T-helper 17 cell (primary cell): ENCODE measurements at regions not wholly inside any gene's neighbourhood (a gene's known extent, or its start where the extent isn't known, plus 50 kb on each side); places are given as distances from the start of the nearest gene placed in this dataset.

Experiments
- ATAC-seq: fragments of 150-1000 bp; cut with Tn5 transposase; 2 replicates; pipeline ENCODE4 v1.10.0; 2021; ENCODE audit warnings: mild to moderate bottlenecking, moderate library complexity
- DNase-seq, 3 donors: peaks; one replicate each; pipeline versions ENCODE4 v3.0.0 to v3.0.0-alpha.2; 2020 to 2021
- H3K9me3 ChIP-seq: one replicate; pipeline ENCODE4 v1.7.0; 2013; ENCODE audit warnings: low read length, mild to moderate bottlenecking; ENCODE audit not compliant: control insufficient read depth, poor library complexity, severe bottlenecking
- H3K27ac Mint-ChIP-seq: one replicate; pipeline ENCODE4 v1.8.0; 2022; ENCODE audit warnings: mild to moderate bottlenecking, moderate library complexity, mixed read lengths
- H3K27me3 Mint-ChIP-seq: one replicate; pipeline ENCODE4 v1.8.0; 2022; ENCODE audit warnings: mixed read lengths
- H3K36me3 Mint-ChIP-seq: one replicate; pipeline ENCODE4 v1.8.0; 2022; ENCODE audit warnings: low read depth, mixed read lengths
- H3K4me1 Mint-ChIP-seq: one replicate; pipeline ENCODE4 v1.8.0; 2022; ENCODE audit warnings: mild to moderate bottlenecking, mixed read lengths
- H3K4me3 Mint-ChIP-seq: one replicate; pipeline ENCODE4 v1.8.0; 2022; ENCODE audit warnings: mild to moderate bottlenecking, moderate library complexity, mixed read lengths

DNA sequence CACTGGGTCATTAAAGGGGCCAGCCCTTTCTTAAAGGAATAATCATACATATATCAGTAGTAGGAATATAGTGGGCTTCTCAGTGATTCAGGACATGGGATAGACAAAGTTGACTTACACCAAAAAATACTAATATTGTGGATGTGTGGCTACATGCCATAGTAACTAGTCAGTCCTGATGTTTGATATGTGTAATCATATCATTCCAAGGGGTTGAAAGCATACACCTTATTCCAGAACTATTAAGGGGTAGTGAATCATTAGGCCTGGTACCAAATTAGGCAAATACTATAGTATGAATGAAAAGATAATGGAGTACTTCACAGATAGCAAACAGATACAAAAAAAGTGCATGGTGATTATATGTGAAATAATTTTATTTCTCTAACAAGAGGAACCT lies 814.9 kb upstream of the NRXN1 start:
- no peaks in the 10 kb centered on the region for H3K27me3 Mint-ChIP-seq
- DNase-seq, result no peak
- no peak for ATAC-seq
- no peak overlapping the region for H3K4me3 Mint-ChIP-seq
- no peak overlapping the region for H3K27ac Mint-ChIP-seq
- no peaks in the 10 kb centered on the region for H3K4me1 Mint-ChIP-seq
- H3K36me3 Mint-ChIP-seq, result no peaks in the 10 kb centered on the region
- H3K9me3 ChIP-seq, result no peaks in the 10 kb centered on the region

DNA sequence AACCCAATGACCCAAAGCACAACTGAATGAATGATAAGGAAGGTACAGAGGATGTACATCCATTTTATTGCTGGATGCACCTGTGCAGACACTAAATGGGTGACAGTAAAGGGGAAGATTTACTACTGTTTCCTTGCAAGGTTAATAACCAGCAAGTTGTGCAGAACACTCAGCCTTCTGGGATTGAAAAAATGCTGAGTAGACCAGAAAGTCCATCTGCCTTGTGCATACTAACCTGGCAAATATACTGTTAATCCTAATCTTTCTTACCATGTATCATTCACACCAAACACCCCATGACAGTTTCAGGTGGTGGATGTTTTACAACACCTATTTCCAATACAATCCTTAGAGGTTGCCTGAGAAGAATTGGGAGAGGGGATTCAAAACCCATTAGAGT lies 814.1 kb upstream of the NRXN1 start:
- Mint-ChIP-seq H3K27me3 (no peaks in the 10 kb centered on the region), H3K27ac (no peak overlapping the region), H3K4me1 (no peaks in the 10 kb centered on the region), H3K36me3 (no peaks in the 10 kb centered on the region), H3K4me3 (no peak overlapping the region)
- no peak for ATAC-seq
- no peaks in the 10 kb centered on the region for H3K9me3 ChIP-seq
- DNase-seq, result no peak

DNA sequence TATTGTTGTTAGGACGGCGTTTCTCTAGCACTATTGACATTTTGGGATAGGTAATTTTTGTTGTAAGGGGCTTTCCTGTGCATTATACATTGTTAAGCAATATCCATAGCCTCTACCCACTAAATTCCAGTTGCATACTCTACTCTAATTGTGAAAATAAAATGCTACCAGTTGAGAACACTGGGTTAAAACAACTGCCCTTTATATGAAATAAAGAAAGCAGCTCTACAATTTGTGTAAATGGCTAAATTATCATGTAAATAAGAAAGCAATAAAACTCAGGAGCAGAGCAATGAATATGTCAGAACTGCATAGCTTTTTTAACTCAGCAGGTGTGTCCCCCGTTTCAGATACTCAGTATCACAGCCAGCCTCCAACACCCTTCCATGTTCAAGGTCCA lies 812.7 kb upstream of the NRXN1 start:
- ATAC-seq (no peak), DNase-seq (no peak)
- H3K9me3 ChIP-seq, result no peaks in the 10 kb centered on the region
- H3K27ac Mint-ChIP-seq, result no peak overlapping the region
- no peaks in the 10 kb centered on the region for H3K4me1 Mint-ChIP-seq
- no peak overlapping the region for H3K4me3 Mint-ChIP-seq
- H3K27me3 Mint-ChIP-seq, result no peaks in the 10 kb centered on the region
- H3K36me3 Mint-ChIP-seq, result no peaks in the 10 kb centered on the region

DNA sequence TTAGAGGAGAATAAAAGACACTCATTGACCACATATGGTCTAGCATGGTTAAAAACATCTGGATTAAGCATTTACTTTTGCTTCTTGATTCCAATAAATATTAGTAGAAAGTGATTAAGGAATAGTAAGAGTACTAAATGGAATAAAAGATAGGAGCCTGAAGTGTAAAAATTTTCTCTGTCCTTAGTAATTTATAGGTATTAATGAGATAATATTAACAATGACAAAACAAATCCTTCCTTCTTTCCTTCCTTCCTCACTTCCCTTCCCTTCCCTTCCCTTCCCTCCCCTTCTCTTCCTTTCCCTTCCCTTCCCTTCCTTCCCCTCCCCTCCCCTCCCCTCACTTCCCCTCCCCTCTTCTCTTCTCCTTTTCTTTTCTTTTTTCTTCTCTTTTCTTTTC lies 797.5 kb upstream of the NRXN1 start:
- DNase-seq, result no peak
- Mint-ChIP-seq H3K27ac (no peak overlapping the region), H3K4me3 (no peak overlapping the region), H3K27me3 (no peaks in the 10 kb centered on the region), H3K36me3 (no peaks in the 10 kb centered on the region), H3K4me1 (no peaks in the 10 kb centered on the region)
- no peak for ATAC-seq
- no peaks in the 10 kb centered on the region for H3K9me3 ChIP-seq

DNA sequence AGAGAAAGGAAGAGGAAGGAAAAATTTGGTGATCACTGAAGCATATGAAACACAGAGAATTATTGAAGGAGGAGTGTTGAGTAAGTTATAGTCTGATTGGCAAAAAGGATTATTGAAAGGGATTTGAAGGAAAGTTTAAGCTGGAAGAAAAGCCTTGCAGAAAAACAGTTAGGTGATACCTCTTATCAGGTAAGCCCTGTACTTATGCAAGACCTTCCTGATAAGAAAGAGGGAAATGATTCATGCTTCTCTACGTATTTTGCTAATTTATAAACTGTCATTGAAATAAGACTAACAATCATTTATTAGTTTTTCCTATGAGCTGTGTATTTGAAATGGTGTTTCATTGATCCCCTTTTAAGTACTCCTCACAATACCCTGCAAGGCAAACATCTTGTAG lies 793.9 kb upstream of the NRXN1 start:
- Mint-ChIP-seq H3K27ac (no peak overlapping the region), H3K27me3 (no peaks in the 10 kb centered on the region), H3K36me3 (no peaks in the 10 kb centered on the region), H3K4me3 (no peak overlapping the region), H3K4me1 (no peaks in the 10 kb centered on the region)
- no peak for ATAC-seq
- H3K9me3 ChIP-seq, result no peaks in the 10 kb centered on the region
- DNase-seq, result no peak

DNA sequence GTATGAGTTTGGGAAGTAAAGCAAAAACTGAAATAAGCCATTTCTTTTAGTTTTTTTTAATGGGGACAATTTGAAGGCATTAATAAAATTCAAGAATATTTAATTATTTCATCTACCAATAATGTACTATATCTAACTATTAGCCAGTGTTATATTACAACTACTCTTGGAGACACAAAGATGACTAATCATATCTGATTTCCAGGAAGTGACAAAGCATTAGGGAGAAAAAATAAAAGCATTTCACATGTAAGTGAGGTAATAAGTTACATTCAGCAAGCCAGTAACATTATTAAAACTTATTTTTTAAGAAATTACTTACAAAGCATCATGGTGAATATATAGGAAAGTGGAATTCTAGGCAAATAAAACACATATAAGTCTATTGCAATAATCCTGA lies 781.3 kb upstream of the NRXN1 start:
- Mint-ChIP-seq H3K27me3 (no peaks in the 10 kb centered on the region), H3K36me3 (no peaks in the 10 kb centered on the region), H3K27ac (no peak overlapping the region), H3K4me3 (no peak overlapping the region), H3K4me1 (no peaks in the 10 kb centered on the region)
- H3K9me3 ChIP-seq, result no peaks in the 10 kb centered on the region
- ATAC-seq, result no peak
- no peak for DNase-seq

DNA sequence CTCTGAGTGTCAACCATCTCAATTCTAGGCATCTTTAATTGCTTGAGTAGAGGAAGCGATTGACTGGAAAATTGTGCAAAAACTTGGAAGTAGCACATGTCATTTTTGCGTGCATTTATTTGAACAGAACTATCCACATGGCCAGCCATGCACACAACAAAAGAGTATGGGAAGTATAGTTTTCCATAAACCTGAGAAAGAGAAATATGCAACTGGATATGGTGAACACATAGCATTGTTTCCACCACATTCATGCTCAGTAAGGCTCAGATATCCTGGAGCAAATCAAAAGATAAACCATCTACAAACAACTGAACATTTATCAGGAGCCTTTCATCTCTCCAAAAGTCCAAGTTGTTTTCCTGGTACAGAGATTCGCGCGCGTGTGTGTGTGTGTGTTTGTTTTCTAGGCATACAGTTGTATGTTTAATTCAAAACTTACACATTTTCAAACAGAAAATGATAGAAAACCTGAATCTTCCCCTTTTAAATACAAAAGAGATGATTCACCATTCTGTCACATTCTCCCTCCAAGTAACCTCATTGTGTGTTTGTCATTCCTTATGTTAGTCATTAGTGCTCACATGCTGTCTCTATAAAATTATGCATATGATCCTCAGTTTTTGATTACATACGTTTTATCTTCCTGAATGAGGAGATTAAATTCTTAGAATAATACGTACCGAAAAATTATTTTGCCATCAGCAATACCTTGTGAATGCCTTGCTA lies 780.4 kb upstream of the NRXN1 start:
- Mint-ChIP-seq H3K27me3 (no peaks in the 10 kb centered on the region), H3K4me3 (no peak overlapping the region), H3K4me1 (no peaks in the 10 kb centered on the region), H3K36me3 (no peaks in the 10 kb centered on the region), H3K27ac (no peak overlapping the region)
- ATAC-seq (no peak), DNase-seq (no peak)
- no peaks in the 10 kb centered on the region for H3K9me3 ChIP-seq

DNA sequence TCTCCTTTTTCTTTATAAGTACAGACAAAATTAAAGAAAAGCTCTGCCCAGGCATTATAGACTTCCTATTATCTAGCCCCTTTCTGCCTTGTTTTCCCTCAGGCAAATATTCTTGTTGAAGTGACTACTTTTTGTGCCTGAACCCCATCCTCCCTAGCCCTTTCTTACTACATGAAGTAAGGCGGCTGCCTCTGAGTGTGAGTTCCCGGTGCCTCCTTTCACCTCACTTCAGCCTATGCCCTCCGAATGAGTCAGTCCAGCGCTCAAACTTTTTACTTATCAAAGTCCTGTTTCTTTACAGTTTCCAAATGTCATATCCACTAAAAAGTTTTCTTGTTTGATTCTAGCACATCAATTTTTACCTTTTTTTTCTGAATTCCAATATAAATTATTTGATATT lies 778.3 kb upstream of the NRXN1 start:
- H3K4me1 Mint-ChIP-seq, result no peaks in the 10 kb centered on the region
- no peak overlapping the region for H3K4me3 Mint-ChIP-seq
- ATAC-seq (no peak), DNase-seq (no peak)
- H3K27ac Mint-ChIP-seq, result no peak overlapping the region
- no peaks in the 10 kb centered on the region for H3K36me3 Mint-ChIP-seq
- H3K9me3 ChIP-seq, result no peaks in the 10 kb centered on the region
- no peaks in the 10 kb centered on the region for H3K27me3 Mint-ChIP-seq

DNA sequence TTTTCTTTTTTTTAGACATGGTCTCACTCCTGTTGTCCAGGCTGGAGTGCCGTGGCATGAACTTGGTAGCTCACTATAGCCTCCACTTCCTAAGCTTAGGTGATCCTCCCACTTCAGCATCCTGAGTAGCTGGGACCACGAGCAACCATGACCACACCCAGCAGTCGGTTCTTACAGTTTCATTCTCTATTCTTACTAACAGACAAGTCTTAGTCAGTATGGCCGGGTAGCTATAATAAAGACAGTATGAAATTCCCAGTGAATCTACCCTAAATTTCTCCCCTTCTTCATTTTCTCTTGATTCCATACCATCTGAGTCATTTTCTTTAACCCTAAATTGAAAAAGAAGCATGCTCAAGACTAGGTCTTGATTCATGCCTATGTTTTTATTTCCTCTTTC lies 775.3 kb upstream of the NRXN1 start:
- no peaks in the 10 kb centered on the region for H3K27me3 Mint-ChIP-seq
- H3K4me3 Mint-ChIP-seq, result no peak overlapping the region
- H3K36me3 Mint-ChIP-seq, result no peaks in the 10 kb centered on the region

DNA sequence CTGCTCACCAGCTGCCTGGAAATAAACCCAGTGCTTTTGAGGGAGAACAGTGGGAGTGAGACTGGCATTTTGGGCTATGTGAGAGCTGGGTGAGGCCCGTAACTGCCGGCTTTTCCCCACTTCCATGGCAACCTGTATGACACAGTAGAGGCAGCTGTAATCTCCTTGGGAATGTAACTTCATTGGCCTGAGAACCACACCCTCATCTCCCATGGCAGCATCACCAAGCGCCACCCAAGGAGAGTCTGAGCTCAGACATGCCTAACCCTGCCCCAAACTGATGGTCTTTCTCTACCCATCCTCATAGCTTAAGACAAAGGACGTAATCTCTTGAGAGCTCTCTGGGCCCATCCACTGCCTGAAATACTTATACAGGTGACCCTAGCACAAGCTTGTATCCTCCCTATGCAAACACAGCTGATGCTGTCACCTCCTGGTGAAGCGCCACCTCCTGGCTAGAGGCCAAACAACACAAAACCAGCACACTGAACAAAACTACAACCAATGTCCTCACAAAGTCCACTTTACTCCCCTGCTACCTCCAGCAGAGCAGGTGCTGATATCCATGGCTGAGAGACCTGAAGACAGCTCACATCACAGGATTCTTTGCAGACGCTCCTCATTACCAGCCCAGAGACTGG lies 763.4 kb upstream of the NRXN1 start:
- no peaks in the 10 kb centered on the region for H3K9me3 ChIP-seq
- Mint-ChIP-seq H3K36me3 (no peaks in the 10 kb centered on the region), H3K27ac (no peak overlapping the region), H3K4me3 (no peak overlapping the region), H3K4me1 (no peaks in the 10 kb centered on the region), H3K27me3 (no peaks in the 10 kb centered on the region)
- ATAC-seq (no peak), DNase-seq (no peak)

More for the DNA sequence above, 775.3 kb upstream of the NRXN1 start:
- no peak for ATAC-seq
- Mint-ChIP-seq H3K27ac (no peak overlapping the region), H3K4me1 (no peaks in the 10 kb centered on the region)
- no peaks in the 10 kb centered on the region for H3K9me3 ChIP-seq
- no peak for DNase-seq

DNA sequence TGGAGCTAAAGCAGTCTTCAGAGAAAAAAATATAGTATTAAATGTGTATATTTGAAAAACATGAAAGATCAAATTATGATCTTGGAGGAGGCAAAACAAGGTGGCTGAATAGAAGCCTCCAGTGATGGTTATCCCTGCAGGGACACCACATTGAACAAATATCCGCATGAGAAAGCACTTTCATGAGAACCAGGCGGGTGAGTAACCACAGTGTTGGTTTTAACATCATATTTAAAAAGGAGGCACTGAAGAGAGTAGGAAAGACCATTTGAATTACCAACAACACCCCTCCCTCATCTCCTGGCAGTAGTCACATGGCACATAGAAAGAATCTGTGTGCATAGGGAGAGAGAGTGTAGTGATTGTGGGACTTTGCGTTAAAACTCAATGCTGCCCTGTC lies 759.6 kb upstream of the NRXN1 start:
- Mint-ChIP-seq H3K4me1 (no peaks in the 10 kb centered on the region), H3K4me3 (no peak overlapping the region), H3K36me3 (no peaks in the 10 kb centered on the region), H3K27me3 (no peaks in the 10 kb centered on the region), H3K27ac (no peak overlapping the region)
- no peaks in the 10 kb centered on the region for H3K9me3 ChIP-seq
- ATAC-seq (no peak), DNase-seq (no peak)

DNA sequence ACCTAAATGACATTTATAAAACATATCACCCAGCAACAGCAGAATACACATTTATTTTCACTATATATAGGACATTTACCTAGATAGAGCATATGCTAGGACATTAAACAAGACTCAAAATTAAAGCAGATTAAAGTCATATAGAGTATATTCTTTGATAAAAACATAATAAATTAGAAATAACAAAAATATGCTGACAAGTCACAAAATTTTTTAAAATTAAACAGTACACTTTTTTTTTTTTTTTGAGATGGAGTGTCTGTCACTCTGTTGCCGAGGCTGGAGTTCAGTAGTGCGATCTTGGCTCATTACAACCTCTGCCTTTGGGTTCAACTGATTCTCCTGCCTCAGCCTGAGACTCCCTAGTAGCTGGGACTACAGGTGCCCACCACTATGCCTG lies 758.9 kb upstream of the NRXN1 start:
- no peaks in the 10 kb centered on the region for H3K4me1 Mint-ChIP-seq
- no peak overlapping the region for H3K4me3 Mint-ChIP-seq
- no peaks in the 10 kb centered on the region for H3K27me3 Mint-ChIP-seq
- ATAC-seq (no peak), DNase-seq (no peak)
- H3K9me3 ChIP-seq, result no peaks in the 10 kb centered on the region
- H3K27ac Mint-ChIP-seq, result no peak overlapping the region
- no peaks in the 10 kb centered on the region for H3K36me3 Mint-ChIP-seq

DNA sequence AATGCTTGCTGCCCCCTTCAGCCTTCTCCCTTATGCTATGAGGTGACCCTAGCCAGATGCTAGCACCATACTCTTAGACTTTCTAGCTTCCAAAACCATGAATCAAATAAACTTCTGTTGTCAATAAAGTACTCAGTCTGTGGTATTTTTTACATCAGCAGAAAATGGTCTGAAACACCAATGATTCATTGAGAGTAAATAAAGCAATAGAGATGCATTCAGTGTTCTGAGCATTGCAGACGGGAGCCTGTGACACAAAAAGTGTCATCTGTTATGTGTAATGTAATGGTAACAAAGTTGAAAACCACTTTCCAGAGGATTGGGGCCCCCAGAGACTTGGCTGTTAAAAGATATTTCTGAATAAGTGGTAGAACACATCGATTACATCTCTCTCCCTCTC lies 758.0 kb upstream of the NRXN1 start:
- no peak overlapping the region for H3K4me3 Mint-ChIP-seq
- H3K27ac Mint-ChIP-seq, result no peak overlapping the region
- no peaks in the 10 kb centered on the region for H3K9me3 ChIP-seq
- no peaks in the 10 kb centered on the region for H3K36me3 Mint-ChIP-seq
- no peaks in the 10 kb centered on the region for H3K27me3 Mint-ChIP-seq
- ATAC-seq (no peak), DNase-seq (no peak)
- no peaks in the 10 kb centered on the region for H3K4me1 Mint-ChIP-seq
